GM18858 (cell line): ENCODE measurements at regions not wholly inside any gene's neighbourhood (a gene's known extent, or its start where the extent isn't known, plus 50 kb on each side); places are given as distances from the start of the nearest gene placed in this dataset.

Source experiments
- ATAC-seq: cut with Tn5 transposase; IDR thresholded peaks from one replicate; pipeline ENCODE4 v1.9.1; 2021; ENCODE audit not compliant: unreplicated experiment

DNA sequence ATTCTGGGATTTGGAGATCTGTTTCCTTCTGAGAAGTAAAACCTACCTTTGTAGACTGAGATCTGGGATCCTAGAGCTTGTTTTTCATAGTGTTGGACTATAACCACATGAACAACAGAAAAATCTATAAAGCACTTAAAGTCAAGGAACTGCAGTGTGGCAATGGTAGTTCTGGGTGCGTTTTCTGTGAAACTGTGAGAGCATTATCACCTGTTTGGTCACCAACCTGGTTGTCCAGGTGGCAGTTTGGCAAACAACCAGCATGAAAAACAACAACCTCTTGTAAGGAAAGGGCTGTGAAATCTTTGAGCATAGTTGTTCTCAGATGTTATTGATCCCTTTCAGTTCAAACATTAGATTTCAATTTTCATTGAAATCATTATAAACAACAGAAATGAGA is 215.8 kb upstream of the CITED2 start:
- no peak for ATAC-seq

DNA sequence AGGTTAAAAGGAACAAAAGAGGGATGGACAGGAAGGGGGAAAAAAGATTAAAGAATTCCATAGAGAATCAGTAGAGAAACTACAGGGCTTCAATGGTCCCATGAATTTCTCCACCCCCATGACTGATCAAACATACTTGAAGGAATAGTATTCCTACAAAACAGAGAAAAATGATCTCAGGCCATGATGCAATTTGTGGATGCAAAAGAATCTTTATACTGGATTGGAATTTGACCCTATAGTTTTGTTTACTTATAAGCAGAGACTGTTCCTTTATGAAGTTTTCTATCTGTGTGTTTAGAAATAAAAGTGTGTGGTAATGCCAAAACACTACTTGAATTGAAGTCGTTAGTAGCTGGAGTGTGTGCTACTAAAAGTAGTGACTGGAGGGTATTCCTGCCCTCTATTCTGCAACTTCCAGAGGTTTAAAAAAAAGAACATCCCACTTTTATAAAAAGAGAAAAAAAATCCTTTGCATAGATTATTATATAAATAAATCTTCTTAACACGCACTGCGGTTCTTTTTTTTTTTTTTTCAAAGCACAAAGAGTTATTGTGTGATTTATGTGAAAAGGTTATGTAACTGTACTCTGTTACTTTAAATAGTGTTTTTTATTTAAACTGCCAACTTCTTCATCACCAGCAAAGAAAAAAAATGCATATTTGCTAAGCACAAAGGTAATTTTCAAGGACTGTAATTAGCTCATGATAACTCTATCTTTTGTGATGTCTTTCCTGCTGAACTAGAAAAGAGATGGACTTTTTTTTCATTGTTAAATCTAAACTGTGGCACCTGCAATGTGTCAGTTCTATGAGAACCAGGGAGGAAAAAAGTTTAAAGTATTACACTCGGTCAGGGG is 214.5 kb upstream of the CITED2 start:
- no peak for ATAC-seq

DNA sequence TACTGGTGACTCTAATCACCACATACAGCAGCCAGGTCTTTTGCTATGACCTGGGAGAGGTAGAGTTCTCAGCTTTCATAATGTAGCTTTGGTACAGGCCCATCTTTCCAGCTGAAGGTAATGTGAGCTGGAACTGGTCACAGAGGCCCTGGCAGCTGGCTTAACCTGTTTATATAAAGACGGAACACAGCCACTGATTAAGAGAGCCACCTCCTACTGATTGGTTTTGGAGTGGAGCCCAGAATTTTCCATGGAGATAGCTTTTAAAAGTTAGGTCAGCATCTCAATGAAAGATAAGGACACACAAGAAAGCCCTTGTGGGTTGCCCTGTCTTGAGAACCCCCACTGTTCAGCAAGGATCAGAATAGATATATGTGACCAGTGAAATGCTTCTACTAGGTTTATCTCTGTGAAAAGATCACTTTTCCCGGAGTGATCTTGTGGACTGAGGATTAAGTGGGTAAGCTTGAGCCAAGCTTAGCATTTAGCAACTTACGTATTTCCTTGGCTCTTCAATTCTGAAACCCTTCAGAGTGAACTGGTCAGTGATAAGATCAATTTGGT is 213.7 kb upstream of the CITED2 start:
- ATAC-seq = no peak

- ATAC-seq = no peak
Observed at GRCh38 chr6:139587469-139587868, 213.0 kb upstream of the CITED2 start.

DNA sequence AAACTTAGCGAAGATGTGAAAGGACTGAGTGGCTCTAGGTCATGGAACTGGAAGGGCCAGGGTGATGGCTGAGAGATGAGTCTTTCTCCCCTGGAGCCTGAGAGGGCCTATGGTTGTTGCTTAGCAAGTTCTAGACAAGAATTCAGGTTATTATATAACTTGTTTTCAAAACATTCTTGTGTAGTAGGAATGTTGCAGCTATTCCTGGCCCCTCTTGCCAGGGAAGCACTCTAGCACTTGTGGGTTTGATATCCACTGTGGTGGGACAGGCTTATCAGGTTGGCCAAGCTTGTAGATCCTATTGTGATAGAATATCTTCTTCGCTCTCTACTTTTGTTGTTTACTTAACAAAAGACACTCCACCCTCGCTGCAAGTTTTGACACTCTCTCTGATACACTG is 211.8 kb upstream of the CITED2 start:
- no peak for ATAC-seq

DNA sequence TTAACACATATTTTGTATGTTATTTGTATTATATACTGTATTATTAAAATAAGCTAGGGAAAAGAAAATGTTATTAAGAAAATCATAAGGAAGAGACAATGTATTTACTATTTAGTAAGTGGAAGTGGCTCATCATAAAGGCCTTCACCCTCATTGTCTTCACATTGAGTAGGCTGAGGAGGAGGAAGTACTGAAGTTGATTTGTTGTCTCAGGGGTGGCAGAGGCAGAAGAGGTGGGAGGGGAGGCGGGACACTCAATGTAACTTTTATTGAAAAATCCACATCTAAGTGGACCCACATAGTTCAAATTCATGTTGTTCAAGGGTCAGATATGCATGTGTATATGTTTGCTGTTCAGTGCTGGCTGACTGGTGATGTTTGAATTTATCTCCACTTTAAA is 210.2 kb upstream of the CITED2 start:
- no peak for ATAC-seq

DNA sequence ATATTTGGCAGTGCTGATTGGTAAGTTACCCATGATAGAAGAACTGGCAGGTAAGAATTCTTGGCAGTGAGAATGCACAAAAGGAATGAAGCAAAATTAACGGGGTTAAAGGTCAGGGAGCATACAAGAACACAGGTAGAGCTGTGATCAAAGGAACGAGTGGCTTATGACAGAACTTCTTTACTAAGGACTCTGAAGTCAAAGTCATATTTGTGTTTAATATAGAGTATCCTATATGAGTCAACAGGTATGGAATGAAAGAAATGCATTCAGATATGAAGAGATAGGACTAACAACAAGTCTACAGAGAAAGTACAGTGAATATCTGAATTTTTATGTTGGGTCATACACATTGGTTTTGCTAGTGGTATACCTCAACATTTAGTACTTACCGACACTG is 209.0 kb upstream of the CITED2 start:
- no peak for ATAC-seq

DNA sequence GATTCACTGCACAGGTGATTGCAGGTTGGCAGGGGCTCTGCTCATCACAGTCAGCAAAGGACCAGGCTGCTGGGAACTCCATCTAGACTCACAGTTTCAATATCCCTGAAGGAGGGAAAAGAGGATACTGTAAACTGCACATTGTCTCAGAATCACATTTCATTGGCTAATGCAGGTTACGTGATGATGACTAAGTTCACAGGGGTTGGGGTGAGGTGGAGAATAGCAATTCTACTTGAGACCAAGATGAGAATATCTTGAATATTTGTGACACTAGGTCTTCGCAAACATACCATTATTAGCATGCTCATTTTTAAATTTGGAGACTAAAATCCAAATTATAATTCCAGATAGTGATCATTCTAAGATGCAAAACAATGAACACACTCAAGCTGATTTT is 208.5 kb upstream of the CITED2 start:
- ATAC-seq = no peak

DNA sequence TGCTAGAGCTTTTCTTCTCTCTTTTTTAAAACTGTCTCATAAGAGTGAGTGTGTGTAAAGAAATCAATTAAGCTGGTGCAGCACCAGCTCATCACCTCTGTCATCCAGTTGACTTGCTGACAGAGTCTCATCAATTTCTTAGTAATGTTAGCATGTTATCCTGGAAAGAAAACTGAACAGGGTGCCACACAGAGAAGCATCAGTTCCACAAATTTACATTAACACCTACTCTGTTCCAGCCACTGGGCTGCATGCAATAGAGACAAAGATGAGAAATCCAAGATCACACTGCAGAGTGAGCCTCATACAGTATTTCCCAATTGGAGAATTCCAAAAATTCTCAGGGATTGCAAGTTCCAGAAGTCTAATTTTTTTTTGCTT is 207.0 kb upstream of the CITED2 start:
- no peak for ATAC-seq

- peak; percentile 89 for ATAC-seq
Observed at GRCh38 chr6:139580592-139581484, 206.4 kb upstream of the CITED2 start.

DNA sequence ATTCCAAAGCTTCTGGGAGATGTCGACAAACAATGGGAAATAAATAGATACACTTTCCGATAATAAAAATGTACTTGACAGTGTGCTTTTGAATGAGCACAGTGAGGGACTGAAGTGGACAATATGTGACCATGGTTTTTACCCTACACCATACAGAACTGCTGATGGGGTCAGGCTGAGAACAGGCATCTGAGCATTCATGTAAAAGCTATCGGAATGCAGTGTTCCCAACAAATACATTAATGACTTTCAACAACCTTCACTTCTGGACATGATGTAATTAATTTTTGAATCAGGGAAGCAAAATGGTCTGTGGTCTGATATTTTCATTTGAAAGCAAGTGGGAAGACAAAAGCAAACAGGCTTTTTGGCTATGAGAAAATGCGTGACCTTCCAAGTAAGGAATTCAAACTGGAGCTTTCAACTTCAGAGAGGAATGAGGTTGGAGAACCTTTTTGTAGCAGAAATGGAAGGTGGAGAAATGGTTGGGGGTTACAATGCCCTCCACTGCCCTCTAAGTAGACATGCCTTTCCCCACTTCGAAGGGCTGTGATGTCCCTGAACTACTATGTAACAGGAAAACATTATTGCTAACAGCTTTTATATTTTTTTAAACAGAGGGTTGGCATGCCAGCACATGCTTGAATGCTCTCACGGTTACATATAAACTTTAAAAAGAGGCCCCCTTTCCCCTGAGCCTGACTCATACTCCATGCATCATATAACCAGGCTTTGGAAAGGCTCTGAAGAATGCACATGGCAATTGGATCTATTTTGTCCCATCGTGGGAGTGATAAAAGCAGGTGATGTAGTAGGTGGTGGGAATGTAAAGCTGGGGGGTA is 203.5 kb upstream of the CITED2 start:
- no peak for ATAC-seq

- ATAC-seq = no peak
Observed at GRCh38 chr6:139577124-139577762, 202.8 kb upstream of the CITED2 start.

GRCh38 chr6:139572001-139572400 is 197.6 kb upstream of the CITED2 start:
- ATAC-seq = no peak

- ATAC-seq = no peak
Observed at GRCh38 chr6:139570166-139570565, 195.7 kb upstream of the CITED2 start.

- ATAC-seq = no peak
Observed at GRCh38 chr6:139569566-139569965, 195.1 kb upstream of the CITED2 start.

GRCh38 chr6:139568956-139569538 is 194.6 kb upstream of the CITED2 start:
- no peak for ATAC-seq

DNA sequence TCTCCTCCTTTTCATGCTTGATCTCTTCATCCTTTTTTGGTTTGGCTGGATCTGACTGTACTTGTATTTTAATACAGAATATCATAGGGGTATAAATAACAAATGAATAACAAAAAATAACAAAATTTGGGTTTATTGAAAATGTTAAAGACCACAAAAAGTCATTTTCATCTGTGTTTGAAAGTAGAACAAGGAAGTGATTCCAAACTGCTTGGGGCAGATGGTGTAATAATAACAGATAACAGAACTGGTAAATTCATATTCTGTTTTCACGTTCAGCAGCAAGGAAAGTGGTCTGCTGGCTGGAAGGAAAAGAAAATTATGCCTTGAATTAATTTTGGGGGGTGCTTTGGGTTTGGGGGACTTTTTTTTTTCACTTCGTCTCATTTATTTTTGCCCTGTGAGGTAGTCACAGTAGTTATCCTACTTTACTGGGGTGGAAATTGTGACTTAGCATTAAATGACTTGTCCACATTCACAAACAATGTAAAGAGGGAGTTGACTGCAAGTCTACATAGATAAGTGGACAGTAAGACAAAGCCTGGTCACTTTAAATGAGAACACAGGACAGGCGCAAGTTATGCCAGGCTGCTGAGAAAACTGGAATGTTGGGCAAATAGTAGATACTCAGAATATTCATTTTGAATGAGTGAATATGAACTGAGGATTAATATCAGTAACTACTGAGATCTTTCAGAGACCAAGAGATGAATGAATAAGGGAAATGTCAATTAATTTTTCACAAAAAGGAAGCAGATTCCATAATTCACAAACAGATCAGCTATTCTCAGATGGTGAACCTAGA is 193.9 kb upstream of the CITED2 start:
- peak; percentile 62 for ATAC-seq

GRCh38 chr6:139567095-139567494 is 192.6 kb upstream of the CITED2 start:
- no peak for ATAC-seq

DNA sequence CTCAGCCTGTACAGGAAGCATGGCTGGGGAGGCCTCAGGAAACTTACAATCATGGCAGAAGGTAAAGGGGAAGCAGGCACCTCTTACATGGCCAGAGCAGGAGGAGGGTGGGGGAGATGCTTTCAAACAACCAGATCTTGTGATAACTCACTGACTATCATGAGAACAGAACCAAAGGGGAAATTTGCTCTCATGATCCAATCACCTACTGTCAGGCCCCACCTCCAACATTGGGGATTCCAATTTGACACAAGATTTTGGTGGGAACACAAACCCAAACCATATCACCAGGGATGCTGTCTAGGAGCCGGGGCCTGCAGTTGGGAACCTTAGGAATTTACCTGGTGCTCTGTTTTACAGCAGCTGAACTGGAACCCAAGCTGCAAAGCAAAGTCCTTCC is 191.1 kb upstream of the CITED2 start:
- no peak for ATAC-seq
